K562 (cell line): ENCODE measurements at regions not wholly inside any gene's neighbourhood (a gene's known extent, or its start where the extent isn't known, plus 50 kb on each side); places are given as distances from the start of the nearest gene placed in this dataset.

Experiments used
- ATAC-seq: fragments of 200-7000 bp; cut with Tn5 transposase; 3 replicates; pipeline ENCODE4 v1.9.1; 2020; ENCODE audit warnings: moderate library complexity
- BruUV-seq: library from RNA; stranded (reverse); fragments of 400-500 nt; replicated peaks from 2 replicates; lab custom pipeline; 2021; lab: Mats Ljungman, UMichigan
- CTCF ChIA-PET: fragments of 300-600 bp; formaldehyde crosslinking; extraction: SDS; loops from one replicate; lab custom pipeline; 2021; ENCODE audit warnings: low intra/inter-chr PET ratio; lab: Yijun Ruan, JAX
- POLR2A ChIA-PET: fragments of 300-600, 350-650 bp; sonication (Branson Sonifier 250); formaldehyde crosslinking; extraction: SDS; loops from one replicate; lab custom pipeline; 2021; ENCODE audit warnings: antibody characterized with exemption, inconsistent platforms; lab: Yijun Ruan, JAX
- DNase-seq, 4 experiments: peaks; one replicate each; pipeline versions ENCODE4 v3.0.0 to v3.0.0-alpha.2; 2011 to 2018; ENCODE audit warnings: low spot score in 3 of 4, mixed read lengths in 3 of 4; ENCODE audit errors: extremely low read depth in 1 of 4
- FAIRE-seq: peaks from 2 replicates; lab custom pipeline; 2011; peaks lifted over from hg19 to GRCh38; lab: Jason Lieb, UNC
- H2AFZ ChIP-seq: 2 replicates; pipeline ENCODE4 v1.6.0; 2011; ENCODE audit warnings: low read depth, low read length, control low read depth, inconsistent platforms
- H3K27ac ChIP-seq: fragments of 200-600 bp; 3 replicates; pipeline ENCODE4 v1.8.0; 2011; ENCODE audit warnings: low read depth, mild to moderate bottlenecking, control low read depth, inconsistent platforms, low read length, moderate library complexity, mixed read lengths; ENCODE audit errors: extremely low read depth
- H3K27me3 ChIP-seq, 2 experiments: fragments of 300-600 bp in 1 of 2; 2 replicates in 1 of 2; 3 replicates in 1 of 2; pipeline versions ENCODE4 v1.6.0 to v1.8.0; 2011; ENCODE audit warnings: inconsistent platforms in 2 of 2, low read length in 2 of 2, mild to moderate bottlenecking in 1 of 2, mixed read lengths in 1 of 2, moderate library complexity in 1 of 2; ENCODE audit not compliant: control insufficient read depth in 2 of 2, insufficient read depth in 2 of 2
- H3K36me3 ChIP-seq: fragments of 300-600 bp; 3 replicates; pipeline ENCODE4 v1.8.0; 2011; ENCODE audit warnings: mild to moderate bottlenecking, low read length, inconsistent platforms; ENCODE audit not compliant: control insufficient read depth, insufficient read depth
- H3K4me1 ChIP-seq, 2 experiments: fragments of 200-600 bp in 1 of 2; replicated peaks in 1 of 2; 2 replicates in 1 of 2; 3 replicates in 1 of 2; pipeline versions ENCODE4 v1.5.1 to v1.8.0; 2011; ENCODE audit warnings: inconsistent platforms in 2 of 2, low read length in 2 of 2, mild to moderate bottlenecking in 1 of 2, mixed read lengths in 1 of 2, moderate library complexity in 1 of 2; ENCODE audit not compliant: control insufficient read depth in 2 of 2, insufficient read depth in 2 of 2
- H3K4me2 ChIP-seq: 2 replicates; pipeline ENCODE4 v1.6.1; 2011; ENCODE audit warnings: low read length, control low read depth, inconsistent platforms, mixed read lengths; ENCODE audit not compliant: insufficient read depth
- H3K4me3 ChIP-seq: fragments of 200-600 bp; sonication (generic), shearing (Covaris generic); 2 replicates; pipeline ENCODE4 v1.5.1; 2016; ENCODE audit warnings: control low read depth, inconsistent platforms
- H3K79me2 ChIP-seq: fragments of 200-600 bp; 3 replicates; pipeline ENCODE4 v1.8.0; 2011; ENCODE audit warnings: low read length, inconsistent platforms; ENCODE audit not compliant: control insufficient read depth, insufficient read depth
- H3K9ac ChIP-seq, 2 experiments: 2 replicates each; pipeline versions ENCODE4 v1.6.0 to v1.6.1; 2011; ENCODE audit warnings: low read depth in 2 of 2, low read length in 2 of 2, control low read depth in 1 of 2, inconsistent platforms in 1 of 2, mild to moderate bottlenecking in 1 of 2, mixed read lengths in 1 of 2; ENCODE audit not compliant: insufficient read depth in 1 of 2
- H3K9me1 ChIP-seq: one replicate; pipeline ENCODE4 v1.6.0; 2011; ENCODE audit warnings: inconsistent platforms, mild to moderate bottlenecking, low read length, moderate library complexity; ENCODE audit not compliant: control insufficient read depth, insufficient read depth
- H3K9me3 ChIP-seq: replicated peaks from 2 replicates; pipeline ENCODE4 v1.5.1; 2011; ENCODE audit warnings: low read depth, low read length, inconsistent platforms; ENCODE audit not compliant: control insufficient read depth, insufficient read depth
- H4K20me1 ChIP-seq: replicated peaks from 2 replicates; pipeline ENCODE4 v1.6.1; 2011; ENCODE audit warnings: low read length, inconsistent platforms, mixed read lengths; ENCODE audit not compliant: control insufficient read depth, insufficient read depth
- KDM1A ChIP-seq, 2 experiments: fragments of 450-650 bp; IDR thresholded peaks; 2 replicates each; pipeline ENCODE4 v1.6.1; 2016; ENCODE audit warnings: mild to moderate bottlenecking in 2 of 2
- PHF20 ChIP-seq: fragments of 450-650 bp; IDR thresholded peaks from 2 replicates; pipeline ENCODE4 v1.6.1; 2018; ENCODE audit not compliant: partially characterized antibody
- PRMT5 ChIP-seq: sonication (generic); formaldehyde crosslinking; IDR thresholded peaks from 2 replicates; pipeline ENCODE4 v1.5.0; 2020; ENCODE audit warnings: missing genetic modification reagents
- ZNF3 ChIP-seq: fragments of 250-450 bp; sonication (Bioruptor Pico); IDR thresholded peaks from 2 replicates; pipeline ENCODE4 v1.5.0; 2021; ENCODE audit warnings: mild to moderate bottlenecking, moderate library complexity
- WGBS: fragments of 100-300 bp; shearing (Covaris generic); methylation state at CpG from one replicate; pipeline ENCODE4 v1.1.6; 2016; ENCODE audit warnings: low coverage, mixed read lengths; ENCODE audit not compliant: insufficient coverage; ENCODE audit errors: missing lambda C conversion rate; 5-methylcytosine and 5-hydroxymethylcytosine counted together
- in situ Hi-C: fragments of 300-500 bp; cut with MboI; formaldehyde crosslinking; loops from 4 replicates; pipeline ENCODE4 v1.15.0; 2018; ENCODE audit warnings: inconsistent platforms, mixed read lengths
- intact Hi-C: fragments of 100-400 bp; cut with micrococcal nuclease; formaldehyde crosslinking; loops from 2 replicates; pipeline ENCODE4 v1.14.2; 2022

- ATAC-seq (no peak), FAIRE-seq (no peak), DNase-seq (no peak)
- no TSS peak for BruUV-seq
- H3K27ac ChIP-seq = no peak overlapping the region
- peaks cover 0 to 17% of the 10 kb centered on the region in 2 experiments; a peak in 1 of 5 replicates for H3K27me3 ChIP-seq
- H3K4me2 ChIP-seq = no peak overlapping the region
- WGBS = 0% methylated on average over 3 of the region's 12 CpGs
- no peaks in the 10 kb centered on the region for H3K9me3 ChIP-seq
- no peak overlapping the region for H3K9ac ChIP-seq
- H2AFZ ChIP-seq = no peak overlapping the region
- POLR2A ChIA-PET = no interaction called here
- CTCF ChIA-PET = no interaction called here
- H3K9me1 ChIP-seq = no peaks in the 10 kb centered on the region
- no peaks in the 10 kb centered on the region for H3K79me2 ChIP-seq
- no peaks in the 10 kb centered on the region for H3K4me1 ChIP-seq
- no peak for TF ChIP-seq PHF20
- no peak overlapping the region for H3K4me3 ChIP-seq
- in situ Hi-C loops = no loop called here
- intact Hi-C loops = no loop called here
- no peaks in the 10 kb centered on the region for H3K36me3 ChIP-seq
- no peaks in the 10 kb centered on the region for H4K20me1 ChIP-seq
Measured at GRCh38 chr10:130784326-130784725, 527.2 kb downstream of the TCERG1L start.

DNA sequence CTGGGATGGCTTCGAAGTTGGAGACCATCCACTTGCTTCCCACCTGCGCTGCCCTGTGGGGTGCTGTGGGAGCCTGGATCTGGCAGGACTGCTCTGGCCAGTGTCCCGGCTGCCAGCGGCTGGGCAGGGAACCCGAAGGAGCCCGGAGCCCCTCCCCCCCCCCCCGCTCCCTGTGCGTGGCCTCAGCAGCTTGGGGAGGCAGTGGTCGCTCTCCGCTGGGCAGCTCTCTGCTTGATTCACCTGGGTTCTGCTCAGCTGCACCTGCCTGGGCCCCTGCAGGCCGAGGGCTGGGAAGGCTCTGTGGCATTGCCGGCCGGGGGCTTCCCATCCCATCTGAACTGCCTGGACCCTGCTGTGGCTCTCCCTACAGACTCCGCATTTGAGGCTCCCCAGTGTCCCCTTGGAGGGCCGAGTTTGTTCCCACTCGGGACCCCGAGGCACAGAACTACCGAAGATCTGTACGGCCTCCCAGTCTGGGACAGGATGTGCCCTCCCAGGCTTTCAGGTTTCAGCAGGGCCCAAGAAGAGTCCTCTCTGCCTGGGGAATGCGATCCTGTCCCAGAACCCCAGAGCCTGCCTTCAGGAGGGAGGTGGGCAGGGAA lies 525.1 kb downstream of the TCERG1L start:
- no peak overlapping the region for H2AFZ ChIP-seq
- H3K27me3 ChIP-seq = peaks cover 0 to 13% of the 10 kb centered on the region in 2 experiments; a peak in 1 of 5 replicates
- no peaks in the 10 kb centered on the region for H3K36me3 ChIP-seq
- no peak overlapping the region for H3K4me2 ChIP-seq
- DNase-seq = no peak
- CTCF ChIA-PET = no interaction called here
- intact Hi-C loops = no loop called here
- FAIRE-seq = no peak
- WGBS = 2% methylated on average over 6 of the region's 20 CpGs
- H3K27ac ChIP-seq = no peak overlapping the region
- in situ Hi-C loops = no loop called here
- H3K79me2 ChIP-seq = no peaks in the 10 kb centered on the region
- BruUV-seq = no TSS peak
- TF ChIP-seq ZNF3 (no peak), PRMT5 (CRISPR knock-in tag) (no peak), KDM1A (IDR thresholded peaks at IDR 0.05) (no peak)
- ATAC-seq = no peak
- POLR2A ChIA-PET = no interaction called here
- no peaks in the 10 kb centered on the region for H3K9me1 ChIP-seq
- H3K4me1 ChIP-seq = no peaks in the 10 kb centered on the region
- H3K9ac ChIP-seq = no peak overlapping the region
- no peak overlapping the region for H3K4me3 ChIP-seq
- H3K9me3 ChIP-seq = no peaks in the 10 kb centered on the region
- H4K20me1 ChIP-seq = no peaks in the 10 kb centered on the region
